ENCODE measurements at regions not wholly inside any gene's neighbourhood (a gene's known extent, or its start where the extent isn't known, plus 50 kb on each side); places are given as distances from the start of the nearest gene placed in this dataset.

DNA sequence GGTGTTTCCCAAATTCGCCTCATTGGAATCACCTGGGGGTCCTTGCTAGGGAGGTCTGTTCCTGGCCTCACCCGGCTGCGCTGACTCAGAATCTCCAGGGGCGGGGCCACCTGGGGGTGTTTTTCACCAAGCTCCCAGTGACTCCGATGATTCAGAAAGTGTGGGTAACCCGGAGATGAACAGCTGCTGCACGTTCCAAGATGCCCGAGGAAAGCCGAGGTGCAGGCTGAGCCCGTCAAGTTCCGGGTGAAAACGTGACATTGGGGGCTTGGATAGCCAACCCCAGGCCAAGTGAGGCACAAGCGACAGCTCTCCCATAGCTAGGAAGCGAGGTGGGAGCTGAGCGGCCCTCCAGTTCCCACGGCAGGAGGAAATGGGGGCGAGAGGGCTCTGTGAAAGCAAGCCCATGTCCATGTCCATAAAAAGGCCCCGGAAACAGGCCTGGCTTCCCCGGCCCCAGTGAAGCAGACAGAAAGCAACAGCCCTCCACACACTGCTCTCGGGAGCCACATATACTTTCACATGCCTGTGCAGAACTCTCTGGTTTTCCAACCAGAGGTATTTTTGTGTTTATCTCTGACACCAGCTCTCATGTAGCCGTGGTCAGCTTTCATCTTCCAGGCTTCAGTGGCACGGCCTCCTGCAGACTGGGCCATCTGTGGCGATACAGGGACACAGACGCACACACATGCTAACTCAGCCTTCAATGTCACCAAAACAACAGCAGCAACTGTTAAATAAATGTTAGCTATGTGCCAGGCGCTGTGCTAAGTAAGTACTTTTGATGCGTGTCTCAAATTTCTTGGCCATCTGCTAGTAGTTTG lies 90.7 kb upstream of the CCDC28A start:
- Mint-ChIP-seq H3K4me1 (ENCODE audit: low read depth) (no peaks in the 10 kb centered on the region), H3K27me3 (peaks cover 6% of the 10 kb centered on the region), H3K36me3 (ENCODE audit: low read depth) (no peaks in the 10 kb centered on the region), H3K9me3 (no peaks in the 10 kb centered on the region), H3K27ac (no peak overlapping the region), H3K4me3 (no peak overlapping the region)
- intact Hi-C loops (cut with DNase I, micrococcal nuclease) = no loop called here
- no peak for TF ChIP-seq CTCF (IDR thresholded peaks at IDR 0.05)
- no peaks in the 10 kb centered on the region for H3K9me3 ChIP-seq (ENCODE audit: control insufficient read depth in 1 of 2, insufficient read depth in 1 of 2, low read length in 2 of 2)
- H3K4me1 ChIP-seq (ENCODE audit: insufficient read depth, low read length) = no peaks in the 10 kb centered on the region
- H3K27ac ChIP-seq (ENCODE audit: low read depth in 1 of 2, low read length in 2 of 2) = no peak overlapping the region
- H3K27me3 ChIP-seq (ENCODE audit: control insufficient read depth in 1 of 2, insufficient read depth in 2 of 2, low read length in 2 of 2) = peaks cover 0 to 3% of the 10 kb centered on the region in 2 experiments
- POLR2A ChIA-PET = no interaction called here
- CTCF ChIA-PET = no interaction called here
- no peak for ATAC-seq (ENCODE audit: poor library complexity)
- H3K4me3 ChIP-seq (ENCODE audit: low read length) = no peak overlapping the region
- H3K36me3 ChIP-seq (ENCODE audit: insufficient read depth, low read length) = no peaks in the 10 kb centered on the region
- no peak for DNase-seq

DNA sequence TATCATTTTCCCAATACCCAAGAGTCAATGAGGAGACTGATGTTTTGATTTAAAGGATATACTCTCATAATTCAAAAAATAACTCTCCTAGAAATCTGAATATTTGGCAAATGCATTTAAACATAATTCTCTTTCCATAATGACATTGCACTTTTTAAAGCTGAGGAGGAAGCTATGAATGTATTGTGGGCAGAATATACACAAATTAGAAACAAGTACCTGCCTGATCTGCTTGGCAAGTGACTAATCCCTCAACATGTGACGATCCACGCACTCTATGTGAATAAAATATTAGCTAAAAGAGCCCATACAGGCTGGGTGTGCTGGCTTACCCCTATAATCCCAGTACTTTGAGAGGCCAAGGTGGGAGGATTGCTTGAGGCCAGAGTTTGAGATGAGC lies 88.3 kb upstream of the CCDC28A start:
- no peak for ATAC-seq (ENCODE audit: poor library complexity)
- no peak for TF ChIP-seq CTCF (IDR thresholded peaks at IDR 0.05)
- H3K27me3 Mint-ChIP-seq = peaks cover 9% of the 10 kb centered on the region

DNA sequence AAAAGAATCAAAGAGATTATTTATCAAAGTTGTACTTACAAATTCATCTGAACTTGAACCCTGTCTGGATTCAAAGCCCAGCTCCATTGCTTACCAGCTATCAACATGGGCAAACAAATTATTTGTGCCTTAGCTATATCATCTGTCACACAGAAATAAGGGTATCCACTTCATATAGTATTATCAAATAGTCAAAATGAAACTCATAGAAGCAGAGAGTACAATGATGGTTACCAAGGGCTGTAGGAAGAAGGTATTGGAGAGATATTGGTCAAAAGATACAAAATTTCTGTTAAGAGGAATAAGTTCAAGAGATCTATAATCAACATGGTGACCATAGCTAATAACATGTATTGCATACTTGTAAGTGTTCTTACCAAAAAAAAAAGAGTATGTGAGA lies 87.8 kb upstream of the CCDC28A start:
- Mint-ChIP-seq H3K9me3 (no peaks in the 10 kb centered on the region), H3K4me1 (ENCODE audit: low read depth) (no peaks in the 10 kb centered on the region), H3K36me3 (ENCODE audit: low read depth) (no peaks in the 10 kb centered on the region), H3K27ac (no peak overlapping the region), H3K27me3 (peaks cover 11% of the 10 kb centered on the region), H3K4me3 (no peak overlapping the region)
- ChIA-PET CTCF (no interaction called here), POLR2A (no interaction called here)
- Histone ChIP-seq H3K4me1 (ENCODE audit: insufficient read depth, low read length) (no peaks in the 10 kb centered on the region), H3K4me3 (ENCODE audit: low read length) (no peak overlapping the region), H3K36me3 (ENCODE audit: insufficient read depth, low read length) (no peaks in the 10 kb centered on the region), H3K9me3 (ENCODE audit: control insufficient read depth in 1 of 2, insufficient read depth in 1 of 2, low read length in 2 of 2) (no peaks in the 10 kb centered on the region), H3K27me3 (ENCODE audit: control insufficient read depth in 1 of 2, insufficient read depth in 2 of 2, low read length in 2 of 2) (no peaks in the 10 kb centered on the region), H3K27ac (ENCODE audit: low read depth in 1 of 2, low read length in 2 of 2) (no peak overlapping the region)
- no peak for TF ChIP-seq CTCF (IDR thresholded peaks at IDR 0.05)
- DNase-seq (no peak), ATAC-seq (ENCODE audit: poor library complexity) (no peak)
- intact Hi-C loops (cut with DNase I, micrococcal nuclease) = no loop called here

More for the DNA sequence above, 88.3 kb upstream of the CCDC28A start:
- no peak overlapping the region for H3K27ac ChIP-seq (ENCODE audit: low read depth in 1 of 2, low read length in 2 of 2)
- ChIA-PET CTCF (interaction anchor here (1.2 kb wide), 1 partner anchor 12 kb away, joined by 3 read pairs; no protein-coding TSS in a partner anchor), POLR2A (interaction anchor here (0.7 kb wide), 1 partner anchor 35 kb away, joined by 3 read pairs; no protein-coding TSS in a partner anchor)
- no peaks in the 10 kb centered on the region for H3K4me1 ChIP-seq (ENCODE audit: insufficient read depth, low read length)
- DNase-seq = no peak
- H3K4me3 ChIP-seq (ENCODE audit: low read length) = no peak overlapping the region
- no peaks in the 10 kb centered on the region for H3K4me1 Mint-ChIP-seq (ENCODE audit: low read depth)
- no peaks in the 10 kb centered on the region for H3K36me3 Mint-ChIP-seq (ENCODE audit: low read depth)
- no peaks in the 10 kb centered on the region for H3K36me3 ChIP-seq (ENCODE audit: insufficient read depth, low read length)
- no peaks in the 10 kb centered on the region for H3K9me3 ChIP-seq (ENCODE audit: control insufficient read depth in 1 of 2, insufficient read depth in 1 of 2, low read length in 2 of 2)
- intact Hi-C loops (cut with DNase I, micrococcal nuclease) = no loop called here
- no peak overlapping the region for H3K4me3 Mint-ChIP-seq
- peaks cover 0 to 3% of the 10 kb centered on the region in 2 experiments for H3K27me3 ChIP-seq (ENCODE audit: control insufficient read depth in 1 of 2, insufficient read depth in 2 of 2, low read length in 2 of 2)
- no peak overlapping the region for H3K27ac Mint-ChIP-seq
- no peaks in the 10 kb centered on the region for H3K9me3 Mint-ChIP-seq

All from CD4-positive, alpha-beta T cell (primary cell).